ENCODE measurements at regions not wholly inside any gene's neighbourhood (a gene's known extent, or its start where the extent isn't known, plus 50 kb on each side); places are given as distances from the start of the nearest gene placed in this dataset.
A peak's percentile ranks its signal among the peaks of the same experiment; 100 is the strongest.
"Not testable (repeated sequence)": the region's sequence is repeated elsewhere in the genome, so short reads cannot be mapped to it uniquely, and the experiment has no call there.

DNA sequence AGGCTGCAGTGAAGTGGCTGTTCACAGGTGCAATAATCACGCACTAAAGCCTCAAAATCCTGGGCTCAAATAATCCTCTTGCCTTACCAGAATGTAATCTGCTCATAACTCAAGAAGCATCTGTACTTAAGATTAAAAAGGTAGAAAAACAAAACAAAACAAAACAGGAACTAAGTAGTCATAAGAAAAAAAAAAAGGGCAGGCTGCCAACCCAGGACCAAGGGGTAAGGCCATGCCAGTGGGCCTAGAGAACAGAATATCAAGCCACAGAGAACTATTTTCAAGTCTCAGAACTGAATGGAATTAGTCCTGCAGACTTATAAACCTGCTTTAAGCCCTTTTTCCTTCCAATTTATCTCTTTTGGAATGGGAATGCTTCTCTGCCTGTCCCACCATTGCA is 64.8 kb upstream of the TBC1D3K start:
- DNase-seq: no peak

DNA sequence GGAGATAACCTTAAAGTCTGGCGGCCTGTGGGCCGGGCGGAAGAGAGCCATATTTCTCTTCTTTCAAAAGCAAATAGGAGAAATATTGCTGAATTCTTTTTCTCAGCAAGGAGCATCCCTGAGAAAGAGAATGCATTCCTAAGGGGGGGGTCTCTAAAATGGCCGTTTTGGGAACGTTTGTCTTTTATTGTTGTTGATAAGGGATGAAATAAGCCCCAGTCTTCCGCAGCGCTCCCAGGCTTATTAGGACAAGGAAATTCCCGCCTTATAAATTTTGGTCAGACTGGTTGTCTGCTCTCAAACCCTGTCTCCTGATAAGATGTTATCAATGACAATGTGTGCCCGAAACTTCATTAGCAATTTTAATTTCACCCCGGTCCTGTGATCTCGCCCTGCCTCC is 65.8 kb upstream of the TBC1D3K start:
- DNase-seq: not testable (repeated sequence)

DNA sequence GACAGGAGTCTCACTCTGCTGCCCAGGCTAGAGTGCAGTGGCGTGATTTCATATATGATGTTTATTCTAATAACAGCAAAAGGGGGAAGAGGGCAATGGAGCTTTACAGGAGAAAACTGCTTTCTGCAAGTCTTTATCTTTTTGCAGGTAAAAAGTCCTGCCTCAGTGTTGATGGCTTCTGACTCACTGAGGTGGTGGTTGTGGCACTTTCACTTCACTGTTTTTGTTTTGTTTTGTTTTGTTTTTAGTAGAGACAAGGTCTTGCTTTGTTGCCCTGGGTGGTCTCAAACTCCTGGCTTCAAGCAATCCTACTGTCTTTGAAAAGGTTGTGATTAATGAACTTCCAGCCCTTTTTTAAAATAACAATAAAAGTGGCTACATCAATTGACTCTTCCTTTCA is 68.0 kb upstream of the TBC1D3K start:
- no peak for DNase-seq

DNA sequence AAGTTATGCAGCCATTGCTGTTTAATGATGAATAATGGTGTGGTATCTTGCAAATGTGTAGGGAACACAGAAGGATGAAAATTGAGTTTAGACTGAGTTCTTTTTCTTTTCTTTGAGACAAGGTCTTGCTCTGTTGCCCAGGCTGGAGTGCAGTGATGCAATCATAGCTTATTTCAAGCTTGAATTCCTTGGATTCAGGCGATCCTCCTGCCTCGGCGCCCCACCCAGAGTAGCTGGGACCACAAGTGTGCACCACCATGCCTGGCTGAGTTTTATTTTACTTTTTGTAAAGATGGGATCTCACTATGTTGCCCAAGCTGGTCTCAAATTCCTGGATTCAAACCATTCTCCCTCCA is 74.6 kb upstream of the TBC1D3K start:
- no peak for DNase-seq

DNA sequence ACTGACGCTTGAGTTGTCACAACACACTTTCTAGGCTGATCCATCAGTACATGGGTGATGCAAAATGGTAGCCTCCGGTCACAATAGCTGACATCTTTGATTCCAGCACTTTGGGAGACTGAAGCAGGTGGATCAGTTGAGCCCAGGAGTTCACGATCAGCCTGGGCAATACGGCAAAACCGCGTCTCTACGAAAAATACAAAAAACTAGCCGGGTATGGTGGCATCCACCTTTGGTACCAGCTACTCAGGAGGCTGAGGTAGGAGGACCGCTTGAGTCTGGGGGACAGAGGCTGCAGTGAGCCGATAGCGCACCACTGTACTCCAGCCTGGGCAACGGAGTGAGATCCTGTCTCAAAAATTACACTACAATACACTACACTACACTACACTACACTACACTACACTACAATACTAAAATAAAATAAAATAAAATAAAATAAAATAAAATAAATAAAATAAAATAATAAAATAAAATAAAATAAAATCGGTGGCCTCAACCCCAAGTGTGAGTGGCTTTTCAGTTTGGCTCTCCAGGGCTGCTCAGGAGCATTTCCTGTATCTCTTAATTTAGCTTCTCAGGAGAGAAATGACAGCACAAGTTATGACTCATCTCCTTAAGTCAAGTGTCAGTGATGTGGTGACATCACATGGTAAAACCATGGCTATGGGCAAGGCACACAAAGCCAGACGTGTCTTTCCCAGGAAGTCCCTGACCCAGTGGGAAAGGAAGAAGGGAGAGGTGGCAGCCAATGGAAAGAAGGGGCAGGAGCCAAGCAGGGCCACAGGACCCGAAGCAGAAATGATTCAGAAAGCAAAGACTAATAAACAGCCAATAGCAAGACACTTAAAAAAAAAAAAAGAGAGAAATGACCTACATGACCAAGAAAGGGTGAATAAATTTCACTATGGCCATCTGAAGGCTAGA is 75.3 kb upstream of the TBC1D3K start:
- peak; percentile 21 for DNase-seq

DNA sequence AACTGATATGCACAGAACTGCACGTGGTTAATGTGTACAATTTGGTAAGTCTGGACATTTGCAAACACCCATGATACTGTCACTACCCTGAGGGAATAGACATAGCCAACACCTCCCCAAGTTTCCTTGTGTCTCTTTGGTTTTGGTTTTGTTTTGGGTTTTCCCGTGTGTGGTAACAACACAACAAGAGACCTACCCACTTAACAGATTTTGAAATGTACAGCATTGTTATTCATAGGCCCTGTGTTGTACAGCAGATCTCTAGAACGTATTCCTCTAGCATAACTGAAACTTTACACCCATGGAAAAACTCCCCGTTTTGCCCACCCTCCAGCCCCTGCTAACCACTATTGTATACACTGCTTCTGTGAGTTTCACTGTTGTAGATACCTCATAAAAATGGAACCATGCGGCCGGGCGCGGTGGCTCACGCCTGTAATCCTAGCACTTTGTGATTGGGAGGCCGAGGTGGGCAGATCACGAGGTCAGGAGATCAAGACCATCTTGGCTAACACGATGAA is 76.3 kb upstream of the TBC1D3K start:
- no peak for DNase-seq

DNA sequence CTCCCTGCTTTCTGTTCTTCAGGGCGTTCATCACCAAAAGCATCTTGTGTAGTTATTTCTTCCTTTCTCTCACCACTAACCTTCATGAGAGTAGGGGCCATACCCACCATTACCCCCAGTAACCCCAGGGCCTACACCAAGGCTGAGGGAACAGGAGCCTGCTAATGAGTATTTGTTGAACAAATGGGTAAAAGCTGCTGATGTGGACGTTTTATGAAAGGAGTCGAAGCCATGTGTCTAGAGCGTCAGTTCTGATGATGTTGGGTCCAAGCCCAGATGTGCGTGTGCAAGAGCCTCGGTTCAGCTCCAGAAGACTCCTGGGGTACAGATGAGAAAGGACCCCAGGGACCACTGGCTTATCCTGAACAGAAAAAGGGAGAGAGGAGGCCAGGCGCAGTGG is 77.1 kb upstream of the TBC1D3K start:
- DNase-seq: no peak

DNA sequence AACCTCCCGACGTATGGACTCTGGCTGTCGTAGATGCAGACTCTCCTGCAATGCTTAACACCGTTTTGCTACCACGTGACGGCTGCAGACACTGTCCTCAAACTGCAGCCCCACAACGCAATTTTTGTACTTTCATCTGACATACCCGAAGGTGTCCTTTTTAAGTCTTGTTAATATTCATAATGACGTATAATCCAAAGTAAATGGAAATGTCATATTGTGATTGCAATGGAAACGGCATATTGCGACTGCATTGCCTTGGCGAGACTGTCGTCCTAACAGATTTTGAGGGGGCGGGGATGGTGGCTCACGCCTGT is 79.3 kb upstream of the TBC1D3K start:
- DNase-seq: no peak

DNA sequence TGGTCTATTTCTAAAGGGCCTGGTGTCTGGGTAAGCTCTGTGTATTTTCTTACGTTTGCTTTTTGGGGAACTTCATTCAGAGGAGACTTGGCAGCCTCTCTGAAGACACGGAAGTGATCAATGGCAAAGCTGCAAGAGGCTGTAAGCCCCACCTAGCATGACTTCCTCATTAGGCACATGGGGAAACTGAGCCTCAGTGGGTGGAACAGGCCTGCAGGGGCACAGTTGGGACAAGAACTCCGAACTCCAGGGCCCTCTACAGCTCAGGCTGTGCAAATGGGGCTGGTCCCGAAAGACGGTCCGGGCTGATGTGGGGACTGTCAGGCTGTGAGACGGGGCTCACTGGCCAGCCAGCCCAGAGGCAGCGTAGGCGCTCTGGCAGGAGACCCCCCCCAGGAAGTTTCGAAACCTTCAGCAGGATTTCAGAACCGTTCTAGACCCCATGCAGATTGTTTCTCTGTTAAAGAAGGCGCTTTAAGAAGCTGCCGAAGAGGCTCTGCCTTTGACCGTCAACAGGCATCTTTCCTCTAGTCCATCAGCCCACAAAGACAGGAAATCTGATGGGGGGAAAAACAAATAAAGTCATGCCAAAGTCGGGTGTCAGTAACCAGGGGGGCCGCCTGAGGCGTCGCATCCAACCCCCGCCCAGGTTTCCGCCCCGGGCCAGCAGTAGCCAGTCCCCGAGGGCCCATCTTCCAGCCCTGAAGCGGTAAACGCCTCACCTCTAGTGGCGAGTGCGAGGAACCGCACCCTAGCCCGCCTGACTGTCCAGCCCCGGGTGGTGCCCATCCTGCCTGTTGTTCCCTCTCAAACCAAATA is 79.8 kb upstream of the TBC1D3K start:
- no peak for DNase-seq

DNA sequence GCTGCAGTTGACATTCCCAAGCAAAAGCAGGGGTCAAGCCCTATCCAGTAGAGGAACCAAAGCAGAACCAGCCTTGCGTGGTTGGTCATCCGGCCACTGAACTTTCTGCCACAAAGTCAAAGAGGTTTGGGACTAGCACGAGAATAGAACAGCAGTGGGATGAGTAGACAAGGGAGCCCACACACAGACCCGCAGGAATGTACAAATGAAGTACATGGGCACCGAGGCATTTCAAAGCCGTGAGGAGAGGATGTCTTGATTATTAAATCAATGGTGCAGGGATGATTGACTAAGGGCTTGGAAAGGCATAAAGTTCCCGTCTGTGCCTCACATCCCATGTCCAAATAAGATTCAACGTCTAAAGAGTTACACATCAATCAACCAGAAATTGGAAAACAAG is 81.8 kb upstream of the TBC1D3K start:
- DNase-seq: no peak

DNA sequence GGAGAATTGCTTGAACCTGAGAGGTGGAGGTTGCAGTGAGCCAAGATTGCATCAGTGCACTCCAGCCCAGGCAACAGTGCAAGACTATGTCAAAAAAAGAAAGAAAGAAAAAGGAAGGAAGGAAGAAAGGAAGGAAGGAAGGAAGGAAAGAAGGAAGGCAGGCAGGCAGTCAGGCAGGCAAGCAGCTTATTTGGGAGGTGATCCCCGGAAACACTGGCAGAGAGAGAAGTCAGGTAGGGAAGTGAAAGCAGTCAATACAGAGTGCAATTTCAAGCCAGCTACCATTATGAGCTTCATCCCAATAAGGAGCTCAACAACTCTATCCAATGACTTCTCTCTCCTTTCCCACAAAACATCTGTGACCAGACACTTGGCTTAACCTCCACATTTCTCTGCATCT is 83.0 kb upstream of the TBC1D3K start:
- DNase-seq: no peak

DNA sequence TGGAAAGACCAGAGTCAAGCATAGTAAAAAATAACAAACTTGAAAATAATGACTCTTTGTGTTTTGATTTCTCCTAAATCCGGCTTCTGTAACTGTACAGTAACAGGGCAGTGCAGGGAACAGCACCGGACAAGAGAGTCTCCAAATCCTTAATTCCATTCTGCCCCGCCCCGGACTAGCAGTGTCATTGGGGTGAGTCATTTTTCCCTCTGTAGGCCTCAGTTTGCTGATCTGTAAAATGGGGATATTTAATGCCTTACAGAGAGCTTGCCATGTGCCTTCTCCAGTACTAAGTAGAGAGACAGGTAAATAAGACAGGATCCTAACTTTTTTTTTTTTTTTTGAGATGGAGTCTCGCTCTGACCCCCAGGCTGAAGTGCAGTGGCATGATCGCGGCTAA is 83.6 kb upstream of the TBC1D3K start:
- DNase-seq: no peak

DNA sequence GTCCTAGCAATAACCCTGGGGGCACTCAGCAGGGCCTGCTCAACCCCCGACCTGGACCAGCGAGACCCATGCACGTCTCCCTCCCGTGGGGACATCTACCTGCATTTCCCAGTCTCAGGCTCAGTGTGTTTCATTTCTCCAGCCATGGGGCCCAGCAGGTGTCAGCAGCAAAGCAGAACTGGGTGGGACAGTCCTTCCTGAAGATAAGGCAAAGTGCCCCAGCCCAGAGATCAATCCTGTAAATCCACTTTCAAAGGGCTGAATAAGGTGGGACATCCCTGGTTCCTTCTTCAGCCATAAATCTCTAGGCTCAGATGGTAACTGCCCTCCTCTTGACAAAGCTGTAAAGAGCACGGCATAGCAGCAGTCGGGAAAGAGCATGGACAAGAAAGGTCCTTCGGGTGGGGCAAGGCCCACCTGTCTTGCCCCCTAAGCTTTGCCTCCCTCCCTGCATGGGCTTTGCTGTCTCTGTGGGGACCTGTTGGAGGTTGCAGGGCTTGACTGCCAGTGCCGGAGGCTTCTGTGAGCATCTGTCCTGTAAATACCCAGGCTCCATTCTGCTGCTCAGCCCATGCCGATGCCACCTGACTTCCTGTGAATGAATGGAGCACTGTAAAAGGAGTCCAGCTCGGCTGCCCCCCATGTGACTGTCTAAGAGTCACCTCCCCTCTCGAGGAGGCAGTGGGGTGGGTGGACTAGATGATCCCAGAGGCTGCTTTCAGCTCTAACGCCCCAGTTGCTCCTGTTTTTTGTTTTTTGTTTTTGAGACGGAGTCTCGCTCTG is 84.8 kb upstream of the TBC1D3K start:
- DNase-seq: no peak

DNA sequence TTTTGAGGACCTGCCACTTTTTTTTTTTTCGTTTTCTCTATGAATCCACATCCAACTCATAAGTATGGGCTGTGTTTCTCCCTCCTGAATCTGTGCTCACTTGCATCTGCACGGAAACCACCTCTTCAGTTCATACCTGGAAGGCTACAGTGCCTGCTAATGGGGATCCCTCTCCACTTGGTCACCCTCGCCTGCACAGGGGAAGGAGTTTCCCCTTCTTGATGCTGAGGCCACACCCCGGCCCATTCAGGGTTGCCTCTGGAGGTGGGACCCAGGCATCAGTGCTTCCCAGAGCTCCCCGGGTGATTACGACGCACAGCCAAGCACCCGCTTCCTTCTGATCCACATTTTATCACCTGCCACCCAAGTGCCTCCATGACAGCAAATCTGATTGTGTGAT is 85.9 kb upstream of the TBC1D3K start:
- peak; percentile 78 for DNase-seq

DNA sequence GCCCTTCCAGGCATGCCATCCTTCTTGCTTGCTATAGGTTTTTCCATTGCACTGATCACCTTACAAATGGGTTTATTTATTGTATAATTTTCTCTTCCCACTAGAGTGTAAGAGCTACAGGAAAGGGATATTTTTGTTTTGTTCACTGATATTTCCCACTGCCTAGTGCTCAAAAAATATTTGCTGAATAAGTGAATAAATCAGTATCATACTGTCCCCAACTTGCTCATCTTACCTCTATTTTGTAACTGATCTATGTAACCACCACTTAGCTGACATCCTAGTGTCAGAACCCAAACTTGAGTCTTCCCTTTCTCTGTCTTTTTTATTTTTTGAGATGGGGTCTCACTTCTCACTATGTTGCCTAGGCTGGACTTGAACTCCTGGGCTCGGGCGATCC is 87.6 kb upstream of the TBC1D3K start:
- no peak for DNase-seq

DNA sequence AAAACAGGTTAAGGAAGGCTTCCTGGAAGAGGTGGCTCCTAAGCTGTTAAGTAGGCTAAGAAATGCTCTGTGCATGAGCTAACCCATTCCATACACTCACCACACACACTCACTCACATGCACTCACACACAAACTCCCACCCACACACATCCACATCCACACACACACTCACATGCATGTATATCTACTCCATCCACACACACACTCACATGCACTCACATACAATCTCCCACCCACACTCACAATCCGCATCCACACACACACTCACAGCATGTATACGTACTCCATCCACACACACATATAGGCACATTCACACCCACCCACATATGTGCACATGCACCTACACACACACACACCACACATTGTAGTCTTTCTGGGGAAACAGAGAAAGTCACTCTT is 89.3 kb upstream of the HNF1B start:
- no peak for DNase-seq

DNA sequence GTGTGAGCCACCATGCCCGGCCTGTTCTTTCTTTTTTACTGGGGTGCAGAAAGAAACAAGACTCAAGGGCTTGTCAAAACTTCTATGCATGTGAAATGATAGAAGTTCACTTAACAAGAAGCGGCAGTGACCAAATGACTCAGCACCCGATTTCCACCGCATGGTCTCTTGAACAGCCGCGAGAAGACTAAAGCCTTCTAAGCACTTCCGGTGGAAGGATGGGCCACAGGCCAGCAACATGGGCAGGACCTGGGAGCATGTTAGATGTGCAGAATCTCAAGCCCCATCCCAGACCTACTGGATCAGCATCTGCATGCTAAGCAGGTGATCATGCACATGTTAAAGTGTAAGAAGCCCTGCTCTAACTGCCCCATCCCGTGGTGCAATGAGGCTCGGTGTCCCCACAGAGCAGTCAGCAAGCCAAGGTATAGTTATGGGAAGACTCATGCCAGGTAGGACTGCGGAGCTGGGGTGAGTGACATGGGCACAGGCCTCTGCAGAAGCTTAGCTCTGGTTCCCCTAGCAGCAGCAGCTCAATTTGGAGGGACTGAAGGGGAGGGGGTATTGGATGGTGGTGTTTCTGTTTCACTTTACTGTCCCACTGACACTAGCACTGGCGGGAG is 88.5 kb upstream of the HNF1B start:
- DNase-seq: no peak

DNA sequence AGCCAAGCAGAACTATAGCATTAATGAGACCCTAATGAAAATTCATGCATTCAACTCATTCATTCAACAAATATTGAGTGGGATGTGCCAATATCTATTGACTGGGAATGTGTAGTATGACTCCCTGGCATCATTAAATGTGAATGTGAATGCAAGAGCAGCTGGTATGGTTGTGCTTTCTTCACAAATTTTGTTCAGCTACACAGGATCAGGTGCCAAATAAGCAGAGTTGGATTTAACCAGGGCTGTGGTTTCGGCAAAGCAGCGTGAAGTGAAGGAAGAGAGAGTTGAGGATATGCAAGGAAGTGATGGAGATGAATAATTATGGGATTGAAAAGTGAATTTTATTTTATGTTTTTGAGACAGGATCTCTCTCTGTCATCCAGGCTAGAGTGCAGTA is 87.1 kb upstream of the HNF1B start:
- no peak for DNase-seq

DNA sequence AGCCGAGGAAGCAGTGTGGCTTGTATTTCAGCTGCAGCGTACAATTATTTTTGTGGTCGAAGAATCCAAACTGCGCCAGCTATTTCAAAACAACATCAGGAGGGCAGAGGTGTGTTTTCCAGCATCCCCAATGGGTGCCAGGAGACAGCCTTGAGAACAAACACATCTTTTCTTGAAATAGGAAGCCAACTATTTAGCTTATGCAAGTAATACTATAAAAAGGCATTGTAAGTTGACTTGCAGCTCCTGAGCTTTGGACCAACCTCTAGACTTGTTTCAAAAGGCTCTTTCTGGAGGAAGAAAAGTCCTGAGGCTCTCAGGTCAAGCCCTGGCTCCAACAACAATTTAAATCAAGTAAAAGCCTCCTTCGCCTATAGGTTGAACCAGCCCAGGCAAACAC is 86.6 kb upstream of the HNF1B start:
- DNase-seq: no peak

DNA sequence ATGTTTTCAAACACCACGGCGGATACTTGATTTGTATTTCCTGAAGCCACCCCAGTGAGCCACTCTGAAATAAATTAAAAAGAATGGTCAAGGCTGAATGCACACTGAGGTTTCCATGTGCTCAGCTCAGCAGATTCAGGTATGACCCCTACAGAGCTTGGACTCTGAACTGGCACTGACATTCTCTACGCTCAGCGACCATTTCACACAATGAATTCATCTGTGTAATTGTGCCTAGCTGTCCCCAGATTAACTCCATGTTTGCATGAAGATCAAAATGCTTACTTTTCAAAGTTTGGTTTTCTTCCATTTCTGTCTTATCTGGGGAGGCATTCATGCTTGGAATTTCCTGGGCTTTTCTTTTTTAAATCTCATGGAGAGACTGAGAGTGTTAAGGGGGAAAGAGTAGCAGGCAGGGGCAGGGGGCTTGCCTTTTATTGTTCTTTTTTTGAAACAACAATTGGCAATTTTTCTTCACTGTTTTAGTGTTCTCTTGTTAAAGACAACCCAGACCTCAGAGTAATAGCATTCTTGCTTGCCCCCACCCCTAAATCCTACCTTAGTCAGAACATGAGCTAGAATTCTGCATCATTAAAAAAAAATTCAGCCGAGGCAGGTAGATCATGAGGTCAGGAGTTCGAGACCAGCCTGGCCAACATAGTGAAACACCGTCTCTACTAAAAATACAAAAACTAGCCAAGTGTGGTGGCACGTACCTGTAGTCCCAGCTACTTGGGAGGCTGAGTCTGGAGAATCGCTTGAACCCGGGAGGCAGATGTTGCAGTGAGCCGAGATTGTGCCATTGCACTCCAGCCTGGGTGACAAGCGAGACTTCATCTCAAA is 85.5 kb upstream of the HNF1B start:
- peak; percentile 71 for DNase-seq

DNA sequence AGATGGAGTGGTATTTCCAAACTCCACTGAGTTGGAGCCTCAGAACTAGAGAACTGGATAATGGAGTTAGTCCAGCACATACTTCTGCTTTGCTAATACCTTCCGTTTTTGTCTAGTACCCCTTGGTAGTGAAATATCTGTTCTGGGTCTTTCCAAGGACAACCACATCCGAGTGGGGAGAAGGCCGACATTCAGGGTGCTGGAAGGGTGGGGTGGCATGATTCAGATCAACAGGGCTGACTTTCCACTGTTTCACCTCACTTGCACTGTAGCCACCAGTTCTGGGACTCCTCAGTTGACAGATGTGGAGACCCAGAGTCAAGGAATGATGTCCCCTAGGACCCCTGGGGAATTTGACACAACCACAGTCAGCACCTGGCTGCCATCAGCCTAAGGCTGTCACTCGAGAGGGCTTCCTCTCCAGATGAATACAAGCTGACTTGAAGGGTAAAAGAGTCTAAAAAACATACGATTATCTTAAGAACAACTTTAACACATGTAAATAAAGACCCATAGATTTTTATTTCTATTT is 84.8 kb upstream of the HNF1B start:
- no peak for DNase-seq

DNA sequence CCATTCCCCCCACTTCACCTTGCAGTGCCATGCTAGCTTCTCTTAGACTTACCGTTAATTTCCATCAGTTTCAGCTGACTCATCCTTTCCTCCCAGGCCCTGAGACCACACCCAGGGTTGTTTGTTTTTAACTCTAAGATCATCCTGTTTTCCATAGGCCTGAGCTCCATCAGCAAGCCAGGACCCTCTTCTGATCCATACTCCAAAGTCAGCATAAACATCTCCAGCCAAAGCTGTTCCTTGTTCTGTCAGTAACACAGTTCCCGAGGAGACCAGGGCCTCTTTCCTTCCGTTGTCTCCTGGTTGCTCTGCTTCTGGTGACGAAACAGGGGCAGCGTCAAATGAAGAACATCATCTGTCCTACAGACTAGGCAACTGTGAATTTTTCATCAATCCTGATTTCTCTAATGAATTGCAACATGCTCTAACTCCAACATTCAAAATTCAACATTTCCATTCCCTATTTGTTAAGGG is 83.8 kb upstream of the HNF1B start:
- DNase-seq: no peak

Data from DMS79 (cell line).